ENCODE measurements at regions not wholly inside any gene's neighbourhood (a gene's known extent, or its start where the extent isn't known, plus 50 kb on each side); places are given as distances from the start of the nearest gene placed in this dataset.

DNA sequence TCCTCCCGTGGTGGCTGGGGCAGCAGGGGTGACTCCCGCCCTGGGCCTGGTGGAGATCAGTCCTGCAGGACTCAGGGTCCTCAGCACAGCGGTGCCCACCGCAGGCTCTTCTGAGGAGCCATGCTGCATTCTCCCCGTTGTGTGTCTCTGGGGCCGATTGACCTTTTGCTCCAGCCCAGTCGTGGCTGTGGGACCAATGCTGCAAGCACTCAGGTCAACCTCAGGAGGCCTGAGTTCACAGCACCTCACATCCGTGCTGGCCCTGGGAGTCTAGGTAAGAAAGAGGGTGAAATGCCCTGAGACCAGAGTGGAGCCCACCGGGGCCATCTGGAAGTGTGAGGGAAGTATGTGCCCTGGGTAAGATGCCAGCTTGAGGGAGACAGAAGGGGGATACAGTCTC is 316.1 kb upstream of the B3GAT1 start:
- TF ChIP-seq, protein P1, sequence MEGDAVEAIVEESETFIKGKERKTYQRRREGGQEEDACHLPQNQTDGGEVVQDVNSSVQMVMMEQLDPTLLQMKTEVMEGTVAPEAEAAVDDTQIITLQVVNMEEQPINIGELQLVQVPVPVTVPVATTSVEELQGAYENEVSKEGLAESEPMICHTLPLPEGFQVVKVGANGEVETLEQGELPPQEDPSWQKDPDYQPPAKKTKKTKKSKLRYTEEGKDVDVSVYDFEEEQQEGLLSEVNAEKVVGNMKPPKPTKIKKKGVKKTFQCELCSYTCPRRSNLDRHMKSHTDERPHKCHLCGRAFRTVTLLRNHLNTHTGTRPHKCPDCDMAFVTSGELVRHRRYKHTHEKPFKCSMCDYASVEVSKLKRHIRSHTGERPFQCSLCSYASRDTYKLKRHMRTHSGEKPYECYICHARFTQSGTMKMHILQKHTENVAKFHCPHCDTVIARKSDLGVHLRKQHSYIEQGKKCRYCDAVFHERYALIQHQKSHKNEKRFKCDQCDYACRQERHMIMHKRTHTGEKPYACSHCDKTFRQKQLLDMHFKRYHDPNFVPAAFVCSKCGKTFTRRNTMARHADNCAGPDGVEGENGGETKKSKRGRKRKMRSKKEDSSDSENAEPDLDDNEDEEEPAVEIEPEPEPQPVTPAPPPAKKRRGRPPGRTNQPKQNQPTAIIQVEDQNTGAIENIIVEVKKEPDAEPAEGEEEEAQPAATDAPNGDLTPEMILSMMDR (IDR thresholded peaks at IDR 0.05; ENCODE audit: low read depth, low read length), result no peak
- no peak for TF ChIP-seq EZH2phosphoT487 (IDR thresholded peaks at IDR 0.05; ENCODE audit: low read depth)
